ENCODE measurements at regions not wholly inside any gene's neighbourhood (a gene's known extent, or its start where the extent isn't known, plus 50 kb on each side); places are given as distances from the start of the nearest gene placed in this dataset.

- no peak overlapping the region for H3K4me3 ChIP-seq
- no peak overlapping the region for H3K27ac ChIP-seq
Observed at GRCh38 chr3:16831846-16832245, 52.9 kb upstream of the PLCL2 start.

- Histone ChIP-seq H3K4me3 (no peak overlapping the region), H3K27ac (no peak overlapping the region)
Observed at GRCh38 chr3:16834214-16834613, 50.5 kb upstream of the PLCL2 start.

GRCh38 chr3:16834753-16835152 lies 50.0 kb upstream of the PLCL2 start:
- H3K27ac ChIP-seq = no peak overlapping the region
- H3K4me3 ChIP-seq = no peak overlapping the region
